A549 (cell line): ENCODE measurements at regions not wholly inside any gene's neighbourhood (a gene's known extent, or its start where the extent isn't known, plus 50 kb on each side); places are given as distances from the start of the nearest gene placed in this dataset.

Experiments used
- CTCF ChIP-seq: fragments of >200 bp; sonication (Bioruptor Twin); formaldehyde crosslinking; IDR thresholded peaks from 3 replicates; pipeline ENCODE4 v1.5.1; 2016
- NR3C1 ChIP-seq: fragments of >200 bp; sonication (Bioruptor Twin); formaldehyde crosslinking; IDR thresholded peaks from 3 replicates; pipeline ENCODE4 v1.6.1; 2017
- POLR2A ChIP-seq: IDR thresholded peaks from 2 replicates; pipeline ENCODE4 v1.6.1; 2012; ENCODE audit warnings: mild to moderate bottlenecking, low read length
- TF ChIP-seq, protein P1 (sequence below): IDR thresholded peaks from 2 replicates; pipeline ENCODE4 v1.6.1; 2012

- TF ChIP-seq, protein P1, sequence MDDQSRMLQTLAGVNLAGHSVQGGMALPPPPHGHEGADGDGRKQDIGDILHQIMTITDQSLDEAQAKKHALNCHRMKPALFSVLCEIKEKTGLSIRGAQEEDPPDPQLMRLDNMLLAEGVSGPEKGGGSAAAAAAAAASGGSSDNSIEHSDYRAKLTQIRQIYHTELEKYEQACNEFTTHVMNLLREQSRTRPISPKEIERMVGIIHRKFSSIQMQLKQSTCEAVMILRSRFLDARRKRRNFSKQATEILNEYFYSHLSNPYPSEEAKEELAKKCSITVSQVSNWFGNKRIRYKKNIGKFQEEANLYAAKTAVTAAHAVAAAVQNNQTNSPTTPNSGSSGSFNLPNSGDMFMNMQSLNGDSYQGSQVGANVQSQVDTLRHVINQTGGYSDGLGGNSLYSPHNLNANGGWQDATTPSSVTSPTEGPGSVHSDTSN: no peak
- TF ChIP-seq CTCF: no peak
- no peak for TF ChIP-seq NR3C1
- TF ChIP-seq POLR2A: no peak
Observed at GRCh38 chr6:141501616-141502015, 631.1 kb upstream of the GJE1 start.
